HG03460 (cell line): ENCODE measurements at regions not wholly inside any gene's neighbourhood (a gene's known extent, or its start where the extent isn't known, plus 50 kb on each side); places are given as distances from the start of the nearest gene placed in this dataset.

ENCODE experiments used
- ATAC-seq: cut with Tn5 transposase; IDR thresholded peaks from one replicate; pipeline ENCODE4 v1.9.1; 2021; ENCODE audit not compliant: unreplicated experiment

DNA sequence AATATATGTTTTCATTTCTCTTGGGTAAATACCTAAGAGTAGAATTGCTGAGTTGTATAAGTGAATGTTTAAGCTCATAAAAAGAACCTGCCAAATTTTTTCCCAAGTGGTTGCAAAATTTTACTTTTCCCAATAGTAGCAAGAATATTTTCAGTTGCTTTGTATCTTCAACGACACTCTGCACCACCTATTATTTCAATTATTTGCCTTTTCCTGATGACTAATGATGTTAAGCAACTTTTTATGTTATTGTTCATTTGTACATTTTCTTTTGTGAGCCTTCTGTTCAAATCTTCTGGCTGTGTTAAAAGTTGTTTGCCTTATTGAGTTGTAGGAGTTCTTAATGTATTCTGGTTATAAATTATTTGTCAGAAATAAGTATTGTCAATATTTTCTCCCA lies 299.1 kb upstream of the NRIP1 start:
- no peak for ATAC-seq

- ATAC-seq, result no peak
These were observed 301.1 kb upstream of the NRIP1 start for GRCh38 chr21:15365751-15366392.

DNA sequence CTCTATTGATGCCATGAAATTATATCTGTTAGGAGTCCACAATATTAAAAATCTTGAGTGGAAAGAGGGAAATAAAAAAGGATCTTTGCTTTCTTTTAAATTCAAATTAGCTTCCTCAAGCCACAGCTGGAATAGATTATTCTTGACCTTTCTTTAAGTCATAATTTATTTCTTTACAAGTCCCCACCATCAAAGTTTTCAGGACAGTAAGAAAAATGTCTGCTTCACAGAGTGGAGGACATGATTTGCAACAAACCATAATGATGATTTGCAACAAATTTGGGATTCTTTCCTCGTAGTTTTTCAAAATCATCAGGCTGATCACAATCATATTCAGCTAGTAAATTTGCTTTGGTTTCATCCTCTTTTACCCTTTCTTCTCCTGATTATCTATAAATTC lies 301.8 kb upstream of the NRIP1 start:
- ATAC-seq, result no peak

DNA sequence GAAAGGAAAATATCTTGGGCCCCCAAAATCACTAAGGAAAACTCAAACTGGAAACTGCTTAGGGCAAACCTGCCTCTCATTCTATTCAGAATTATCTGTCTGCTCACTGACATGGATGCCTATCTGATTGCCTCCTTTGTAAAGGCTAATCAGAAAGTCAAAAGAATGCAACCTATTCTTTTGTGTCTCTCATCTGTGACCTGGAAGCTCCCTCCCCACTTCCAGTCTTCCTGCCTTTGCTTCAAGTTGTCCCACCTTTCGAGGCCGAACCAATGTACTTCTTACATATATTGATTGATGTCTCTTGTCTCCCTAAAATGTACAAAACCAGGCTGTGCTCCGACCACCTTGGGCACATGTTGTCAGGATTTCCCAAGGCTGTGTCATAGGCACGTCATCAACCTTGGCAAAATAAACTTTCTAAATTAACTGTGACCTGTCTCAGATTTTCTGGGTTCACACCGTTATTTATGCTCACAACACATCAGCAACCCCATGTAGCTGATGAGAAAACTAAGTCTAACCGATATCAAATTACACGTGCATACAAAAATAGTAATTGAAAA lies 302.3 kb upstream of the NRIP1 start:
- ATAC-seq, result no peak

- no peak for ATAC-seq
These were observed 305.7 kb upstream of the NRIP1 start for GRCh38 chr21:15370462-15370975.

DNA sequence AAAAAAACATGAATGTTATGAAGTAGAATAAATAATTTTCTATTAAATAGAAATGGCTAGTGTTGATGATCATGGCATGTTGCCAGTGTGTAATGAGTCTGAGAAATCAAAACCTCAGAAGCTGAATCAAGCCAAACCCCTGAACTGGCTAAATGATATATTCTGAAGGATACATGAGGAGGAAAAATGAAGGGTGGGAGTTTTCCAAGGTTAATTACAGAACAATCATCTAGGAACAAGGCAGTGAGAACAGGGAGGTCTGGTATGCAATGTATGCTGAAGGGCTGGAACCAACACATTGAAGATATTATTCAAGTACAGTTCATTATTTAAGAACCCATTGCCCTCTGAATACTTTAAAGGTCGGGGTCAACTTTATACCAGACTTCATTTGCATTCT lies 309.1 kb upstream of the NRIP1 start:
- ATAC-seq, result no peak

GRCh38 chr21:15379776-15380175 lies 315.0 kb upstream of the NRIP1 start:
- no peak for ATAC-seq

GRCh38 chr21:15383588-15383987 lies 318.8 kb upstream of the NRIP1 start:
- no peak for ATAC-seq

- ATAC-seq, result no peak
These were observed 325.2 kb upstream of the NRIP1 start for GRCh38 chr21:15390049-15390448.

GRCh38 chr21:15397258-15397657 lies 332.5 kb upstream of the NRIP1 start:
- no peak for ATAC-seq

- ATAC-seq, result no peak
These were observed 328.9 kb upstream of the USP25 start for GRCh38 chr21:15400905-15401304.

- ATAC-seq, result no peak
These were observed 328.5 kb upstream of the USP25 start for GRCh38 chr21:15401331-15401730.

- no peak for ATAC-seq
These were observed 324.6 kb upstream of the USP25 start for GRCh38 chr21:15405214-15405613.

DNA sequence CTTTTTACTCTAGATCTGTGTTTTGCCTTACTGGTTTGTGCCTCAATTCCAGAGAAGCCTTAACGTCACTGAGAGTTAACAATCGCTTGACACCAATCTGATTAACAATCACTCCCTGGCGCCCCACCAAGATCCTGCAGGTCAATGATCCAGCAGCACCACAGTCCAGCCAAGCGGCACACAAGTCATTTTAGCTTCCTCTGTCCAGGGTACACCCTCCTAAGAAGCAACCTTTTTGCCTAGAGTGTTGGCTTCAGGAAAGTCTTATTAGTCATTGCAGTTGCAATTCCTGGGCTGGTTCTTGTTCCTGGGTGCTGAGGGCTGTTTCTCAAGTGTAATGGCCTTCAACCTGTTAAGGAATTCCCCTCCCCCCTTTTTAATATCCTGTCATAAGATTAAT lies 323.0 kb upstream of the USP25 start:
- no peak for ATAC-seq

- no peak for ATAC-seq
These were observed 322.2 kb upstream of the USP25 start for GRCh38 chr21:15407585-15407984.

DNA sequence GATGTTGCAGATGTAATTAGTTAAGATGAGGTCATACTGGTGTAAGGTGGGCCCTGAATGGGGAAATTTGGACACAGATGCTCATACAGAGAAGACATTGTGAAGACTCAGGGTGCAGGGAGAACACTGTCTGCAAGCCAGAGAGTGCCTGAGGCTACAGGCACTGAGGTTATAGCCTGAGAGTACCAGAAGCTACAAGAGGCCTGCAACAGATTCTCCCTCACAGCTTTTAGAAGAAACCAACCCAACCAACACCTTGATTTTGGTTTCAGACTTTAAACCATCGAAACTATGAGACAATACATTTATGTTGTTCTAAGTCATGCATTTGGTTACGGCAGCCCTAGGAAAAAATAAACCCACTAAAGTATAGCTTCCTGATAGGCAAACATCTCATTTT lies 321.7 kb upstream of the USP25 start:
- peak; percentile 75 for ATAC-seq

GRCh38 chr21:15409031-15409430 lies 320.8 kb upstream of the USP25 start:
- ATAC-seq, result no peak

DNA sequence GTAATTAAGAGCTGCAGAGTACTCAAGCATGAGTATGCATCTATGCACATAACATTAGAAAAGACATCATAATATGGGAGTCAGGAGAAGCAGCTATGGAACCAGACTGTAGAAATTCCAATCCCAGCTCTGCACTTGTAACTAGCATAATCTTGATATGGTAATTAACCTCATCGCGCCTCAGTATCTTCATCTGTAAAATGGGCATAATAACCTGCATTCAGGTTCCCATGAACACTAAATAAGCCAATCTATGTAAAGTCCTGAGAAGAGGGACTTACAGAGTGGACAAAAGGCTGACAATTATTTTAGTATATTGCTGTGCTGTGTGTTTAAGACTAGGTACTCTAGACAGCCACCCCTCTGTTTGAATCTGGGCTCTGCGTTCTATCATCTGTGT lies 318.9 kb upstream of the USP25 start:
- ATAC-seq, result no peak

- no peak for ATAC-seq
These were observed 315.7 kb upstream of the USP25 start for GRCh38 chr21:15414057-15414456.

DNA sequence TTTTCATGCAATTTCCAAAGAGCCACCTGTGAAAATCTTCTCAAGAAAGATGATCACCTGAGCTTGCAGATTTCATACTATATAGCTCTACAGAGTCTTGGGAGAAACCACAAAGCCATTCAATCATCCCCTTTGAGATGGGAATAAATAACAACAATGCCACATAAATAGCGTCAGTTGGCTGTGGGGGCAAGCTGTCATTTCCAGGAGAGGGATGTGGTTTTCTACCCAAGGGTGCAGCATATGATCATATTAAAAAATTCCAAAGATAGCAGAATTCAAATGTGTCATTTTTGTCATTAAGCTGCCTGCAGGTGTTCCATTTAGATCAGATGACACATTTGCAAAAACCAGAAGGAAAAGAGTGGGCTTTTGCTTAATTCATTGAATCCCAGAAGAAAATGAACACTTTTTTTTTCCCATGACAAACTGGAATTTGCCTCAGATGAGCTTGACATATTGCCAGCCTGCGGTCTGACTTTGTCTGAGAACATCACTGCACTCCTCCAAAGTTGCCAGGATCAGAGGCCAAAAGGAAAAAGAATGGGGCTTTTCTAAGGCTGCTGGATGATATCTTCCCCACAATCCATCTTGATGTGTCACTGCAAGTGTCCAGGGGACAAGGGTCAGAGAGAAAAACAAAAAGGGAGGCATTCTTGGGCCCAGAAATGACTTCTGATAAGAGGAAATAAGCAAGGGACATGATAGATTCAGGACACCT lies 314.1 kb upstream of the USP25 start:
- ATAC-seq, result no peak

DNA sequence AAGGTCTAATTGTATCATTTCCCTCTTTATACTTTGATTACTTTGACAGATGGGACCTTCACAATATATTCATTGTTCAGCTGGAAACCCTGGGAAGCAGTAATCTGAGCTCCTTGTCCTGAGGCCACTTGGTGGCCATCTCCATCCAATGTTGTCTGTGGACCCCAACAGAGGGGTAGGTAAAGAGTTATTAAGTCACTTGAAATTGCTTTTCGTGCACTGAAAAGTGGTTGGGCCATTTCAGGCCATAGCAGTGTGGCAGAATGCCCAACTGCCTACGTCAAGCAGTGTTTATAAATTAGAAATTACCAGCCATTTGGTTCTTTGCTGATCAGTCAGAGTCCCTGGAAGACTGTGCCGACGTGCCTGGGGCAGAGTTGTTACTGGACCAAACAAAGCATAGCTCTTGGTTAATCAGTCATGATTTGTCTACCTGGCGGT lies 308.3 kb upstream of the USP25 start:
- ATAC-seq, result no peak

DNA sequence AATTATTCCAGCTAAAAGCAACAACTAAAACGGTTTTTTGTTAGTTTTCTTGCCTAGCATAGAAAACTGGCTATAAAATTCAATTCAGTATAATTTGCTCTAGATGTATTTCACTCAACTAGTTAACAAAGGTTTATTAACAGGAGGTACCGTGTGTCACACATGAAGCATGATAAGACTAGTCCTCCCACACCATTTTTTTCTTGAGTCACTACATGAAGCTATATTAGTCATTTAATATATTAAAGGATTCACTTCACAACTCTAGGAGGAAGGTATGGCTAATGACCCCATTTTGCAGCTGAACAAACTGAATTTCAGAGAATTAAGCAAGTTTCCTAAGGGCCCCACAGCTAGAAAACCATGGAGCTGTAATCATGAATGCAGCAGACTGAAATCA lies 307.8 kb upstream of the USP25 start:
- no peak for ATAC-seq
